ENCODE measurements at regions not wholly inside any gene's neighbourhood (a gene's known extent, or its start where the extent isn't known, plus 50 kb on each side); places are given as distances from the start of the nearest gene placed in this dataset.
"Not testable (repeated sequence)": the region's sequence is repeated elsewhere in the genome, so short reads cannot be mapped to it uniquely, and the experiment has no call there.

DNA sequence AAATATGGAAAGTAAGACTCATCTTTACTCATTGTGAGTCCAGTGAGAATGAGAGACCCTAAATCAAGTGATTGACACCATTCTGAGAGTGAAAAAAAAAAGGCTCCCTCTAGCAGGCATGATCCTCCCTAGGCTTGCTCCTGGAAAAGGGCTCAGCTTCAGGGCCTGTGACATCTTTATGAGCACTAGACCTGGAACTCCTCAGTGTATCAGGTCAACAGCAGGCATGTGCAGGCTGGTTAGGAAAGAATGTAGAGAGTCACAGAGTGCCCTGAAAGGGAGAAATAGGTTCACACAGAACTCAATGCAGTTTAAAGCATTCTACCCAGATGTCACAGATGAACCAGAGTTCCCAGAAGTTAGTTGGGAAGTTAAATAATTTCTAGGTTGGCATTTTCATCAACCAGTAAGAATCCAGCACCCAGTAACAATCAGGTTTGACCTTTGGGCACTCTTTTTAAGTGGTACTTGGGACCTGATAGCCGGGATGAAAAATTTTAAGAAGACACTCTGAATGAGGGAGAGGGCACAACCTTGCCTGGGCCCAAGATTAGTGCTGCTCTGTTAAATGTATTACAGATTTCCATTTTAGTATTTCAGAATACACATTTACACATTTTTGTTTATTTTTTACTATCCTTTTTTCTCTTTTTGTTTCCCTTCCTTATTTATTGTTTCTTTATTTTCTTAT lies 828.8 kb downstream of the C12orf50 start:
- no peaks in the 10 kb centered on the region for H3K4me1 ChIP-seq (ENCODE audit: insufficient read depth, low read length)
- H3K4me3 ChIP-seq (ENCODE audit: low read length), result no peak overlapping the region
- Mint-ChIP-seq H3K9me3 (peaks cover 7% of the 10 kb centered on the region), H3K27ac (no peak overlapping the region), H3K27me3 (no peaks in the 10 kb centered on the region), H3K4me1 (ENCODE audit: low read depth) (no peaks in the 10 kb centered on the region), H3K36me3 (ENCODE audit: low read depth) (no peaks in the 10 kb centered on the region), H3K4me3 (no peak overlapping the region)
- TF ChIP-seq, protein P1, sequence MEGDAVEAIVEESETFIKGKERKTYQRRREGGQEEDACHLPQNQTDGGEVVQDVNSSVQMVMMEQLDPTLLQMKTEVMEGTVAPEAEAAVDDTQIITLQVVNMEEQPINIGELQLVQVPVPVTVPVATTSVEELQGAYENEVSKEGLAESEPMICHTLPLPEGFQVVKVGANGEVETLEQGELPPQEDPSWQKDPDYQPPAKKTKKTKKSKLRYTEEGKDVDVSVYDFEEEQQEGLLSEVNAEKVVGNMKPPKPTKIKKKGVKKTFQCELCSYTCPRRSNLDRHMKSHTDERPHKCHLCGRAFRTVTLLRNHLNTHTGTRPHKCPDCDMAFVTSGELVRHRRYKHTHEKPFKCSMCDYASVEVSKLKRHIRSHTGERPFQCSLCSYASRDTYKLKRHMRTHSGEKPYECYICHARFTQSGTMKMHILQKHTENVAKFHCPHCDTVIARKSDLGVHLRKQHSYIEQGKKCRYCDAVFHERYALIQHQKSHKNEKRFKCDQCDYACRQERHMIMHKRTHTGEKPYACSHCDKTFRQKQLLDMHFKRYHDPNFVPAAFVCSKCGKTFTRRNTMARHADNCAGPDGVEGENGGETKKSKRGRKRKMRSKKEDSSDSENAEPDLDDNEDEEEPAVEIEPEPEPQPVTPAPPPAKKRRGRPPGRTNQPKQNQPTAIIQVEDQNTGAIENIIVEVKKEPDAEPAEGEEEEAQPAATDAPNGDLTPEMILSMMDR (IDR thresholded peaks at IDR 0.05), result no peak
- H3K9me3 ChIP-seq (ENCODE audit: control insufficient read depth in 1 of 2, insufficient read depth in 1 of 2, low read length in 2 of 2), result peaks cover 8 to 11% of the 10 kb centered on the region in 2 experiments
- POLR2A ChIA-PET, result no interaction called here
- ATAC-seq (ENCODE audit: poor library complexity), result no peak
- H3K36me3 ChIP-seq (ENCODE audit: insufficient read depth, low read length), result no peaks in the 10 kb centered on the region
- CTCF ChIA-PET, result no interaction called here
- H3K27me3 ChIP-seq (ENCODE audit: control insufficient read depth in 1 of 2, insufficient read depth in 2 of 2, low read length in 2 of 2), result no peaks in the 10 kb centered on the region
- DNase-seq, result no peak
- H3K27ac ChIP-seq (ENCODE audit: low read depth in 1 of 2, low read length in 2 of 2), result no peak overlapping the region
- intact Hi-C loops (cut with DNase I, micrococcal nuclease), result no loop called here

DNA sequence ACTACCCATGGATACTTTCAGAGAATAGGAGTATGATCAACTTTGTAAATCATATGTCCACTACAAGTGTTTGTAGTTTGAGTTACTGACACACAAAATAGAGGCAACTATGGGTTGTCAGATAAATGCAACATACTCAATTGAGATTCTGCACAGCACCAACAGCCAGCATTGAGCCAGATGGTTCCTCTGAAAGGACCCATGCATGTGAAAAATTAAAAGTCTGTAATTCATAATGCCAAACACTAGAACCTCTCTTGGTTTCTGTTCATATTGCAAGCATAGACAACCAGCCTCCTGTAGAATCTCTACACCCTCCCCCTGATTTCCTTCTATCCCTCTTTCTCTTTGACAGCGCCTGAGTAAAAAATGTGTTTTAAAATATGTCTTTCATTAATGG lies 831.0 kb downstream of the C12orf50 start:
- intact Hi-C loops (cut with DNase I, micrococcal nuclease), result no loop called here
- DNase-seq (no peak), ATAC-seq (ENCODE audit: poor library complexity) (no peak)
- peaks cover 3% of the 10 kb centered on the region for H3K9me3 Mint-ChIP-seq
- ChIA-PET CTCF (no interaction called here), POLR2A (no interaction called here)
- H3K36me3 Mint-ChIP-seq (ENCODE audit: low read depth), result no peaks in the 10 kb centered on the region
- no peak overlapping the region for H3K4me3 Mint-ChIP-seq
- H3K27me3 ChIP-seq (ENCODE audit: control insufficient read depth in 1 of 2, insufficient read depth in 2 of 2, low read length in 2 of 2), result no peaks in the 10 kb centered on the region
- no peaks in the 10 kb centered on the region for H3K4me1 ChIP-seq (ENCODE audit: insufficient read depth, low read length)
- H3K27me3 Mint-ChIP-seq, result no peaks in the 10 kb centered on the region
- no peak overlapping the region for H3K4me3 ChIP-seq (ENCODE audit: low read length)
- H3K27ac Mint-ChIP-seq, result no peak overlapping the region
- TF ChIP-seq, protein P1 (IDR thresholded peaks at IDR 0.05), result no peak
- peaks cover 4 to 8% of the 10 kb centered on the region in 2 experiments for H3K9me3 ChIP-seq (ENCODE audit: control insufficient read depth in 1 of 2, insufficient read depth in 1 of 2, low read length in 2 of 2)
- H3K36me3 ChIP-seq (ENCODE audit: insufficient read depth, low read length), result no peaks in the 10 kb centered on the region
- no peaks in the 10 kb centered on the region for H3K4me1 Mint-ChIP-seq (ENCODE audit: low read depth)
- no peak overlapping the region for H3K27ac ChIP-seq (ENCODE audit: low read depth in 1 of 2, low read length in 2 of 2)

DNA sequence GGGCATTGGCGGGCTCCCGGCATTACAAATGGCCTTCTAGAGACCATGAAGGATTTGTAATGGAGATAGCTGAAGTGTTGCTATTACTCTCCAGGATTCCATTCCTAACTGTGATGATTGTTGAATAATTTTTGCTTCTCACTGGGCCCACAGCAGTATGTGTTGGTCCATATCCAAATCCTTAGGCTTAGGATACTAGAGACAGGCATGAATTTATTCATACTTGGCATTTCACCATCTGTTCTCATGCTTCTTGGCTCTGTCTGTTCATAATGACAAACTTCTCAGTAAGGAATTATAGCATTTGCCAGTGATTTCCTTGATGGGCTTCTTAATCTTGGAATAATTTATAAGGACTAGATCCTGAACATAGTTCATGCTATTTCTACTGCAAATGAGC lies 832.9 kb downstream of the C12orf50 start:
- Histone ChIP-seq H3K4me1 (ENCODE audit: insufficient read depth, low read length) (no peaks in the 10 kb centered on the region), H3K27me3 (ENCODE audit: control insufficient read depth in 1 of 2, insufficient read depth in 2 of 2, low read length in 2 of 2) (no peaks in the 10 kb centered on the region), H3K9me3 (ENCODE audit: control insufficient read depth in 1 of 2, insufficient read depth in 1 of 2, low read length in 2 of 2) (peaks cover 0 to 4% of the 10 kb centered on the region in 2 experiments), H3K27ac (ENCODE audit: low read depth in 1 of 2, low read length in 2 of 2) (no peak overlapping the region), H3K4me3 (ENCODE audit: low read length) (no peak overlapping the region), H3K36me3 (ENCODE audit: insufficient read depth, low read length) (no peaks in the 10 kb centered on the region)
- Mint-ChIP-seq H3K4me3 (no peak overlapping the region), H3K27ac (no peak overlapping the region), H3K4me1 (ENCODE audit: low read depth) (no peaks in the 10 kb centered on the region), H3K9me3 (peaks cover 3% of the 10 kb centered on the region), H3K27me3 (no peaks in the 10 kb centered on the region), H3K36me3 (ENCODE audit: low read depth) (no peaks in the 10 kb centered on the region)
- intact Hi-C loops (cut with DNase I, micrococcal nuclease), result no loop called here
- CTCF ChIA-PET, result no interaction called here
- no peak for ATAC-seq (ENCODE audit: poor library complexity)
- POLR2A ChIA-PET, result no interaction called here
- TF ChIP-seq, protein P1 (IDR thresholded peaks at IDR 0.05), result no peak
- no peak for DNase-seq

DNA sequence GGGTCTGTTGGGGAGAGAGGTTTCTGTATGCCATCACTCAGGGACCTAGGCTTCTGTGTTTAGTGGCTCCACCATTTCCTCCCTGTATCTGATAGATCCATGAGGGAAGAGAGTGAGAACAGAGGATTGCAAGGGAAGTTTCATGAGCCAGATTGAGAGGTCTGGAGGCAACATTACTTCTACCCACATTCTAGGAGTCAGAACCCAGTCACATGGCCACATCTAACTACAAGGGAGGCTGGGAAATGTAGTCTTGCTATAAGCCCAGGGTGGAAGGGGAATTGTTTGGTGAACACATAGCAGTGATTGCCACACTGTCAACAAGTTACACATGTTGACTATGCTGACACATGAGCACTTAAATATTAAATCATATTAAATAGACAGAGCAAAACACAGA lies 834.8 kb downstream of the C12orf50 start:
- H3K4me3 Mint-ChIP-seq; H3K27me3 Mint-ChIP-seq; H3K4me3 ChIP-seq (ENCODE audit: low read length); H3K27me3 ChIP-seq (ENCODE audit: control insufficient read depth in 1 of 2, insufficient read depth in 2 of 2, low read length in 2 of 2); H3K9me3 ChIP-seq (ENCODE audit: control insufficient read depth in 1 of 2, insufficient read depth in 1 of 2, low read length in 2 of 2); intact Hi-C loops (cut with DNase I, micrococcal nuclease); H3K9me3 Mint-ChIP-seq; ATAC-seq (ENCODE audit: poor library complexity); H3K4me1 Mint-ChIP-seq (ENCODE audit: low read depth); H3K4me1 ChIP-seq (ENCODE audit: insufficient read depth, low read length); H3K36me3 Mint-ChIP-seq (ENCODE audit: low read depth); CTCF ChIA-PET; DNase-seq; H3K27ac Mint-ChIP-seq; POLR2A ChIA-PET; H3K36me3 ChIP-seq (ENCODE audit: insufficient read depth, low read length); H3K27ac ChIP-seq (ENCODE audit: low read depth in 1 of 2, low read length in 2 of 2): not testable (repeated sequence)

All from CD4-positive, alpha-beta T cell (primary cell).